Stimulated activated CD4-positive, alpha-beta T cell treated with anti-CD3 and anti-CD28 coated beads, Interleukin-15, amount 100 ng/mL, for 24 hours (primary cell): ENCODE measurements at regions not wholly inside any gene's neighbourhood (a gene's known extent, or its start where the extent isn't known, plus 50 kb on each side); places are given as distances from the start of the nearest gene placed in this dataset.

Experiments used
- DNase-seq: peaks from one replicate; pipeline ENCODE4 v3.0.0-alpha.2; 2020

DNA sequence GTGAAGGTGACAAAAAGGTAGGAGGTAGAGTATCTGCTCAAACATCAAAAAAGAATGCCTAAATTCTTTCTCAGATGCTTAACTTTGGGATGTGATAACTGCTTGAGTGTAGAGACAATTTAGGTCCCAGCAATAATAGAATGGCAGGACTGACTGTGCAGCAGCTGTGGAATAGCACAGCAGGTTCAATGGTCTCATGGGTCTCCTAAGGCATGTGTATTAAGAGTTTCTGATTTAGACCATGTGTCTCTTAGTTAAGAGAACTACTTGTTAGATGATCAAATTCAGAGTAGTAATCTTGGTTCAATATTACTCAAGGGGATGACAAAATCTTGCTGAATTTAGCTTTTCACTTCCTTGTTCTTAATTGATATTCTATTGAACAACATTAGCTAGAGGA is 72.0 kb downstream of the ALX1 start:
- no peak for DNase-seq

DNA sequence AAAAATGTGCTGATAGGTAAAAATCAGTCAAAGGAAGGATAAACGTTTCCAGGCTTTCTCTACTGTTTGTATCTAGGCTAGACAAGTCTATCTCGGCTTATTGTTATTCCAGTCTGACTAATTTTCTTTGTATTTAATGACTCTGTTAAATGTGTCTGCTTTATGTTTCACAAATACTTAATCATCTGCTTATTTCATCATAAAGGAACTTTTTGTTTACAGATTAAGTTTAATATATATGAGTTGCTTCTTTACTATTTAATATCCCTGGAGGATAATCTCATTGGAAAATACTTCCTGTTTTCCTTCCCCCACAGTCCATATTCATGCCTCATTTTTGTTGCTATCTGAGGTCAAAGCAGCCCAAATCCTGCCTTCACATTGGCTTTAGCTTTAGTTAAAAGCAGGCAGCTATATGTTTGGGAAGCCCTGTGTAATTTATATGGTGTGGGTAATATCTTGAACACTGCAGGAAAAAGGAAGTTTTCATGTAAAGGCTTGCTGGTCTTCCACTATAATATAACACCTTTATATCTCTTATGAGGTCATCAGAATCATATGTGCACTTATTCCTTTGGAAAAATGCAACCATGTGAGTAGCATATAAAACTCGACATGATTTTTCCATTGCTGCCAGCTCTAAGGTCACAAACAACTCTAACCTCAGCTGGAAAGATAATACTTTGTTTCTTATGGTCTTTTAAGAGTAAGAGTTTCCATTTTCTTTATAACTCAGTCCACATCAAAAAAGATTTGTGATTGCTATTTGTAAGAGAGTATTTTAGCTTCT is 76.8 kb downstream of the ALX1 start:
- DNase-seq, result no peak

DNA sequence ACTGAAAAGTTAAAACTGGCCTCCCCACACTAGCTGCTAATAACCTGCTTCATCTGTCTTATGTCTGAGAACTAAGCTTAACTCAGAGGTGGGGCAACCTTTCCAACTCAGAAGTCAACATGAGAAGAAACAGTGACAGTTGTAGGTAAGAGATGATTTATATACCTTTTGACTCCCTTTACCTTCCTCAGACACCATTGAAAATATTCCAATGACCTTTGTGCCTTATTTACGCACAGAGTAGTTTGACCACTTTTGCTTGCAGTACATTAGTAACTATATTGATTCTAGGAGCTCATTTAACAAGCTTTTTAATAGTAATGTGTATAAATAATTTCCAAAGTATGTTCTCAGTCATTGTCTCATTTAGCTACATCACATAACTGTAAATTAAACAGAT is 77.6 kb downstream of the ALX1 start:
- DNase-seq, result no peak

DNA sequence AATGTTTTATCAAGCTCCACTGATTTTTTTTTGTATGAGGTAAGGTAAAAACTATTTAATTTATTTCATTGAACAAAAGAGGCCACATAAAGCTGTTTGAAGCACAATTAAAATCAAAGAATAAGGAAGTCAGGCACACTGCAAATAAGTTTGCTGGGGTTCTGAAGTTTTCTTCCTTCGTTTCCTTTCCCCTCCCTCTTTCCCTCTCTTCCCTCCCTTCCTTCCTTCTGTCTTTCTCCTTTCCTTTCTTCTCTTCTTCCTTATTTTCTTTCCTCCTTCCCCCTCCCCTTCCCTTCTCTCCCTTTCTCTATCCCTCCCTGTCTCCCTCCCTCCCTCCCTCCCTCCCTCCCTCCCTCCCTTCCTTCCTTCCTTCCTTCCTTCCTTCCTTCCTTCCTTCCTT is 78.7 kb downstream of the ALX1 start:
- no peak for DNase-seq

DNA sequence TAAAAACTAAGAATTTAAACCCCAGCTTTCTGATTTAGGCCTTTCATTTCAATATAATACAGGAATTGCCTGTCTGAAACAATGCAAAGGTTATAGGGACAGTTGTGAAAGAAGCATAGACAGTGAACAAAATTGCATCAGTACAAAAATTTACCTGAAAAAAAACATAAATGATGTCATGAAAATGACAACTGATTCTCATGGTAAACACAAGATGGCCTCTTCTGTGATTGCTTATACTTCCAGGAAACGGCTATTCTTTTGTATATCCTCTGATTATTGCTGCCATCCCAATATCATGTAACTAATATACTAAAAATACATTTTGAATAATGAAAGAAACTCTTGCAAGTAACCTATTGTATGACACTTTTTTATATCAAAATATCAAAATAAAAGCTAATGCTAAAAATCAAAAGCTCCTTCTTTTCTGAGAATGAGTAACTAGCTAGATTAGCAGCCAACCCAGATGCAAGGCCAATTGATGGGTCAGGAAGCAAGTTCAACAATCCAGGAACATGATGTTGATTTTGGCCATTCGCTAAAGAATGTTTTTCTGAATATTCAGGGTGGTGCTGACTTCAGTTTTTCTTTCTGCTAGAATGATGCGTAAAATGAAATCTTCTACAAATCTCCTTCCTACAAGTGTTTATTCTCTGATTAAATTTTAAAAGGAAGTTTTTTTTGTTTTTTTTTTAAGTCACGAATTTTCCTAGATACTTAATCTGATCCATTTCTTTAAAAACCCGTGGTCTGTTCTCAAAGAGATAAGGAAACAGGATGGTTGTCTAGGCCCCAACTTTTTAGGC is 83.6 kb downstream of the ALX1 start:
- DNase-seq, result no peak

DNA sequence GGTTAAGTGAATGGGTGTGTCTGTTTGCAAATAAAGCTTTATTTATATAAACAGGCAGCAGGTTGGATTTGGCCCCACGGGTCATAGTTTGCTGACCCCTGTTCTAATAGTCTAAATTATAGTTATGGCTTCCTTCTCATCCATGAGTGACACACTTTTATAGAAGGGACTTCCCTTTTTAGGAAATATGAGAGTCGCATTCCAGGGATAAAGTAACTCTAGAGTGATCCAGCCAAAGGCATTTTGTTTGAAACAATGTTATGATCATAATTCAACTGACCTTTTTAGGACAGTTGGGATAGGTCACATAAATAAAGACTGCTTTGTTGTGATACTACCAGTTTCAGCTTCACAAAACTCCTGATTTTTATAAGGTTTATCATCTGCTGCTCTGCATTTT is 87.9 kb downstream of the ALX1 start:
- no peak for DNase-seq

DNA sequence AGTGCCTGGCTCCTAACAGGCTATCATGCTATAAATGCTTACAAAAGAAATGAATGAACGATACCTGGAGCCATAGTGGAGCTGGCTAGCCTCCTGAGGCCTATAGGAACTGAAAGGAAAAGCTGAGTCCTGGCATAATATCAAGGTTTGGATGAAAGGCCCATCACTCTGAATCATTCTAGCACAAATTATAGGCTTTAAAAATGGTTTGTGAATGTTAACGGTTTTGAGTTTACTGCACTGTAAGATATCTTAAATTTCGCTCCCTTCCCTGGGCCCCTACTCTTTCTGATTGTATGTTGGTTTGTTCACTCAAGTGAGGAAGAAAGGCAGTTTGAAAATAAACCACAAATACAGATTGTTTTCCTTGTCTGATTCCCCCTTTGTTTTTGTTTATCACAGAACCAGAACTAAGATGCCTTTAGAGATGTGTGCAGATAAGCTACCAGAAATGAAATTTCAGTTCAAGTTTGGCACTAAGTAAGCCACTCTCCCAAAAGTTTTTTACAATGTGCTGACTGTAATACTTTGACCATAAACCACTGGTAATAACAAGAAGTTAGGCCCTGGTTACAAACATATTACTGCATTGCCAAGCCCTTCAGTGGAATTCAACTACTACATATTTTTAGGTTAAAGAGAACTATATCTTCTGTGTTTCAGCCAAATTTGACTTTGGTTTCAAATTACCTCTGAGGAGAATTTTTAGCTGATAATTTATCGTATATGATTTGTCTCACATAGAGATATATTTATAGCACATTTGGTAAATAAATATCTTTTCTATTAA is 89.5 kb downstream of the ALX1 start:
- no peak for DNase-seq

DNA sequence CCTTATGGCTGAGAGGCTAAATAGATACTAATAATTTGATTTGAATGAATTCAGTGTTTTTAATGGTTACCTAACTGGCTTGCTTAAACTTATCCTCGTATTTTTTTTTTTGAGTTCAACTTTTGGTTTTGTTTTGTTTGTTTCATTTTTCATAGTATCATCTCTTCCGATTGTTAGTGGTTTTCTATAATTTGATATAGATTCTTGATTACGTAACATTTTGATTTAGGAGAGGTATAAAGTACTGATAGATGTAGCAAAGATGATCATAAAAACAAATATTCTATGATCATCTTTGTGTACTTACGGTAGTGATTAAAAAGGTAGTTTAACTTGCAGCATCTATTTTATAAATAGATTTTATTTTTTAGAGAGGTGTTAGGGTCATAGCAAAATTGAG is 93.0 kb downstream of the ALX1 start:
- no peak for DNase-seq

DNA sequence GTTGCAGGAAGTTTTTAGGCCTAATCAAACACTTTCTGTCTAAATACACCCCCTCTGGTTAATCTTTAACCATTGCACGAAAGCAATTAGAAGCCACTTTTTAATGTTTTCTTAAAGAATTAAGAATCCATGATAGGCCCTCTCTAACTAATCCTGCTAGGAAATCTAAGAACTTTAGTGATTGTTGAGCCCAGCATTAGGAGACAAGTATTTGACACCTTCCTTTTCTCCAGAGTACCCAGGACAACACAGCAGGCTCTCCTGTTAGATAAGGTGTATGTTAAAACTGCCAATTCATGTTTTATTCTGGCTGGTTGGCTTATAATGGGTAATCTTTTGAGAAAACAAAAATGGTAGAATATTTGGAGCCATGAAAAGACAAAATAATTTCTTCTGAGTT is 95.0 kb downstream of the ALX1 start:
- no peak for DNase-seq

DNA sequence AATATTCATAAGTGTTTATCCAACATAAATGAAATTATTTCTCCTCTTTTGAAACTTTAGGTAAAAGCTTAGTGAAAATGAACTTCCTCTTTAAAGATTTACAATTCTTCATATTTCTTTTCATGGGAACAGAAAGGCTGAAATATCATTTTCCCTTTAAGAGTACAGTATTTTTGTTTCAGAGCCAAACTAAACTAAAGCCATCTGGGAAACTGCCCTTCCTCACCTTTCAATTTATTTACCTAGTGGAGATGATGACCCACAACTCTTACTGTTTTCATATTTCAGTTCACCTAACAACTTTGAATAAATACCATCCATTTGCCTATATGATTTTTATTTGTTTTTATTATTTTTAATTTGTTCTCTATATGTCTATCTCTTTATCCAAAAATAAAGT is 105.4 kb downstream of the ALX1 start:
- DNase-seq, result no peak

DNA sequence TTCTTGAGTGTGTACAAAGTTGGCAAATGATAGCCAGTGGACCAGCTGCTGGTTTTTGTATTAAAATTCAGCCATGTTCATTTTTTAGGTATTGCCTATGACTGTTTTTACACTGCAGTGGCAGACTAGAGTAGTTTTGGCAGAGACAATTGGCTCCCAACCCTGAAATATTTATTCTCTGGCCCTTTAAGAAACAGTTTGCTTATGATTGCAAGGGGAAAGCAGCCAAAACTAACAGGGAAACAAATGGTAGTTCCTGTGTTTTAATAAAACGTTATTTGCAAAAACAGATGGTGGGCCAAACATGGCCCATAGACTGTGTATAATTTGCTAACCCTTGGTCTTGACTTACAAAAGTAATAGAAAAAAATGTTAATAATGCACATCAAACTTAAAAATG is 110.2 kb downstream of the ALX1 start:
- no peak for DNase-seq

DNA sequence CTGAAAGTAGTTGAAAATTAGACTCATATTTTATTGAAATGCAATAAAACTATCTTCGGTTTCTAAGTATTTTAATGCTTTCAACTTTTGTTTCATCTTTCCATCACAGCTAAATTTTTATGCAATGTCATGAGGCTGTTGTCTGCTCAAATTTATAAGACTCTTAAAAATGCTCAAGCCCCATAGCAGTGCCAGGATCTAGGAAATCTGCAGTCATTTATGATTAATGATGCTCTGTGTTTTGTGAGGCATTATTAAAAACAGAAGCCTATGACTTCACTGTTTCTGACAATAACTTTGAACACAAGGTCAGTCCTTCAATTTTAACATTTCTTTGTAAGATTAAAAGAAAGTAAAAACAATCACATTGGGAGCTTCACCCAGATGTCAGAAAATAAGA is 112.5 kb downstream of the ALX1 start:
- DNase-seq, result no peak

DNA sequence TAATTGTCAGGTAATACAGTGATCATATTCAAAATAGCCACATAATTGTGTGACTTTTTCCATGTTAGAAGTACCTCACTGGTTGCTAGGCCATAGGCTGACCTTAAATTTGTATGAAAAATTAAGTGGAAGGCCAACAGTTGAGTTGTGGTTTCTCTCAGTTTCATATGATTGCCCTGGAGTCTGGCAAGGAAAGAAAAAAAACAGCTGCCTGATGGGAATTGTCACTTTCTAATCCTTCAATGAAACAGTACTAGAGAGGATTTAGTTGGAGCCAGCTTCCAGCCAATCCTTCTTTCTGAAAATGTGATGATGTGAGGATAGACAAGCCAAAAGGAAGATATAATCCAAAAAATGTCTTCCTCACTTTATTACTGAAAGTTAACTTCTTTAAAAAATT is 113.6 kb downstream of the ALX1 start:
- no peak for DNase-seq

DNA sequence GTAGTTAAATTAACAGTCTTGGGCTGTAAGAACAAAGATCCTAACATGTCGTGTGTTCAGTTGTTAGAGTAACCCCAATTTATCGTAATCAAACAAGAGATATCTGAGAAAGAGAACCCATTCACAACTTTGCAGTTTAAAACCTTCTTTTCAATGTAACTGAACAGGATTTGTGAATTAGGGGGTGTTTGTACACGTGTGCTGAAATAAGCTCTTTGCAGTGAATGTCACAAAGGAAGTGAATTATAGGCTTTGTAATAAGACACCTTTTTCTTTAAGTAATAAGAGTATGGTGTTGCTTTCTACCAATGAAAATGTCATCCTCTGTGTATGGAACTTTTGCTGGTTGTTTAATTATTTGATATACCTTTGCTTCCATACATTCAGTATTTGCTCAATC is 114.0 kb downstream of the ALX1 start:
- no peak for DNase-seq

DNA sequence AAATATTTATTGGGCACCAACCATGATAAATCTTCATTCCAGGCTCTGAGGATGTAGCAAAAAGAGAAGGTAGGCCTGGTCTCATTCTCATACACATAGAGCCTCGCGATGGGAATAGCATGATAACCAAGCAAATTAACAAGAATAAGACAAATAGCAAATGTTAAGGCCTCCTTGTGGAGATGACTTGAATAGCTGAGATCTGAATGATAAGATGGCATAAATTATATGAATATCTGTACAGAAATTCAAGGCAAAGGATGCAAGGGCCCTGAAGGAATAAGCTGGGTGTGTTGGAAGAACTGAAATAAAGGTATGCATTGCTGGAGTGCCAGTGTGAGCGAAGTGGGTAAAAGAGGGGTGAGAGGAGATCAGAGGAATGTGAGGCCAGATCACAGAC is 114.8 kb downstream of the ALX1 start:
- no peak for DNase-seq

DNA sequence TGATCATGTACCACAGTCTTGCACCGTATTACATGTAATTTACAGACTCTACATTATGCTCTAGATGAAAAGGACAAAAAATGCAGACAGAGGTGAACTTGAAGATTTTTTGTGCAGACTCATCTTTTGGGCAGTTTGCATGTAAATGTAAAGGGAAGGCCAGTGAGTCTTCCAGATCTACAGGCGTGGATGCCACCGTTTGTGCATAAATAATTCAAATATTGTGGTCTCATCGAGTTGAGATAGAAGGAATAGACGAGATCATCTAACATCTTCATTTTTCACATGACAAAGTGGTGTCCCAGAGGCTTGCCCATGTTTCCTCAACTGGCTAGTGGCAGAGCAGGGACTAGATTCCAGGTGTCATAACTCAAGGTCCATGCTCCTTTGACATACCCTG is 125.2 kb downstream of the ALX1 start:
- DNase-seq, result no peak

DNA sequence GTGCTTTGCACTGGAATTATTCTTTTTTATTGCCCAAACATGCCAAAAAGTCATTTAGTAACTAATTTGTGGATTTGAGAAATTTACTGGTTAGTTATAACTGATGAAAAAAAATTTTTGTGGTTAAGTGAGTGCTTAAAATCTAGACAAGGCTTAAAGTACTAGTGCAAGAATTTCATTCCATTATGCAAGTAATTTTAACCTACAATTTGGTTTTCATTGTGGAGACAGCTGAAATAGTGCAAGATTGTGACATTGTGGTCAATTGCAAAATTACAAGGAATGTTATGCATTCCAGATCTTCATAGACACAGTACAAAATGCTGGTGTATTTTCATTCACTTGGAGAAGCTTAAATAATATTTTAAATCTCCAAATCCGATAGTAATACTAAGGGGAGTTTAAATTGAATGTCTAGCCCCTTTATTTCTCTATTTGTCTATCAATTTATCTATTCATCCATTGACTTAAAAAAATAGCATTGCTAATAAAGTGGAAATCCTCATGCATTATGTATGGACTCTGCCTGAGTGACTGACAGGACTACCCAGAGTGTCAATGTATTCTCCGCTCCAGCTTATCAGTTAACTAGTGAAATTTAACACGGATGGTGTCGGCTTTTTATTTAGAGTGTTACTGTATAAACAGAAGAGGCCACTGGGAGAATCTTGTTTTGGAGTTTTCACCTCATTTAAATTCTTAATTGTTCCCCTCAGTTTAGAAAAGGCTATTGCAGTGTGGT is 125.9 kb downstream of the ALX1 start:
- DNase-seq, result no peak

DNA sequence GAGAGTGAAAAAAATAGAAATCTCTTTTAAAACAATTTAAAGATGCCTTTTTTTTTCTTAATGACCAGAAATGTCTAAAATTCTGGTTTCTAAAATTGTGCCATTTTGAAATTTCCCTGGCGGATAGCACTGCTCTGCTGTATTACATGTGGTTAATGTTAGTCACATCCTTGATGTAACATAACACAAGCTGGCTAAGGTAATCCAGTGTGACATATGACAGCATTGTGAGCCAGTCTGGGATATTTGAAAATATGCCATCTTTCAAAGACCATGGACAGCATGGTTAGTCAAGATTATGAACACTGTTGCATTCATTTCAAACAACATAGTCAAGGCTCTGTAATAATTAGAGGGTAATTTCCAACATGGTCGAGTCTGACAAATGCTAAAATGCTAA is 133.2 kb downstream of the ALX1 start:
- no peak for DNase-seq

DNA sequence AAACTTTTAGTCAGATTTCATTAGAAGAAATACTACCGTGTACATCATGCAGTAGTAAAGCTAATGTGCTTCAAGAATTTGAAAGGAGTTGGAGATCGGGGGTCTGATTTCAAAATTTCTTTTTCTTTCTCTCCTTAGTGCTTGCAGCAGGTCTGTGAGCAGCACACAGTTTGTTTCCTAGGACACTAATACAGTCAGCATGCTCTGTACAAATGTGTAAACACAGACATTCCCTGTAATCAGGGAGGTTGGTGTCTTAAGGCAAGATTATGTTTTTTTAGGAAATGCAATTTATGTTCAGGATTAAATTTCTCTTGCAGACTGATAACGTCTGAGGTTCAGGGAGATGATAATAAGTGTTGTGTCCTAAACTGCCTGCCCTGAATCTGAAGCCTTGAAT is 142.7 kb downstream of the ALX1 start:
- no peak for DNase-seq

DNA sequence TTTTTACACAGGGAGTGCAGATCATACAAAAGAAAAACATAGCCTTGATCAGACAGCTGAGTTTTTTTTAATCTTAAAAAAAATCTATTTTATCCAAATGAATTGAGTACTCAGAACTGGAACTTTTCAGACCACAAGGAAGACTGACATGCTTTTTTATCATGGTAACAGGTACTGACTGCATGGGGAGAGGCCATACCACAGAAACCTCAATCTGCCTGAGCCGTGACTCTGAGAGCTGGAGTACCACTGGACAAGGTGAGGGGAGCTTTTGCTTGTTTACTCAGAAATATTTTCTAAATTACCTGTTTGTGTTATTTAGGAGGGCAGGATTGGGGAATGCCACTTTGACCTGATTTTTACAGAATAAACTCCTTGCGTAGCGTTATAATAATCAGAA is 143.9 kb downstream of the ALX1 start:
- no peak for DNase-seq

DNA sequence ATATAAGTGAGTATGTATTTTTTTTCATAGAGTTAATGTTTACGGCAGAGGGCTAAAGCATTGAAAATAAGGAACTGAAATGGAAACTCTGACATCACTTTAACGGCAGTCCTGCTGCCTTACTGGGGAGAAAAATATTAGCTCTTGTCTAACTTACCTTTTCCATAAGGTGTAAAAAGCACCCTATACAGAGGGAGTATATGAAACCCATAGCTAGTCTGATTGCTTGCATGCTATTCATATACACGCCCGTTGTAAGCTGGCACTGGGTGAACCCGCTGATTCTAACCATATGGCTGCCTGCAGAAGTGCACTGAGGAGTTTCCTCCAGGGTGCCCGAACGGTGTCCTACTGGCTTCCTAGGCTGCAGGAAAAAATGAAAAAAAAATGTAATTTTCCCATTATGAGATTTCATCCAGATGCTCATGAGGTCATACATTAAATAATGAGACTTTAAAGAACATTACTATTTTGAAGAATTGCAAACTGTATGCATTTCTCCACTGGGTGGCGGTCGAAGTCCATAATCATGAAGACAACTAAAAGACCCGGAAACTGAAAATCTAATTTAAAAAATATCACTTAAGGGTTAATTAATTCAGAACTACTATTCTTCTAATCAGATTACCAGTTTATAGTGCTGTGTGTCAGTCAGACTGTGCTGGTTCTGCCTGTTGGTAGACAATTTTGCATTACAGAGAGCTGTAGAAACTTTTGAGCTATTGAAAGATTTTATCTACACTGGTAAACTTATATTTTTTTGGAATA is 144.7 kb downstream of the ALX1 start:
- peak; percentile 23 for DNase-seq

DNA sequence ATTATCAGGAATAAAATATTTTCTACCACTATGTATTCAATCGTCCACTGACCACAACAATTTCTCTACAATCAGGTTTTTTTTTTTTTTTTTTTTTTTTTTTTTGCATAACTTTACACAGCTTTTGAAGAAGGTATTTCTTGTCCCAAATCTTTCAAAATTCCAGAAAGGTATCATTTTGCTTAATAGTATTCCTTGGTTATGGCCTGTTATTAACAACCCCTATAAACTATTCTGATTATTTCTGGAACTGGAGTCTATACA is 145.3 kb downstream of the ALX1 start:
- no peak for DNase-seq

DNA sequence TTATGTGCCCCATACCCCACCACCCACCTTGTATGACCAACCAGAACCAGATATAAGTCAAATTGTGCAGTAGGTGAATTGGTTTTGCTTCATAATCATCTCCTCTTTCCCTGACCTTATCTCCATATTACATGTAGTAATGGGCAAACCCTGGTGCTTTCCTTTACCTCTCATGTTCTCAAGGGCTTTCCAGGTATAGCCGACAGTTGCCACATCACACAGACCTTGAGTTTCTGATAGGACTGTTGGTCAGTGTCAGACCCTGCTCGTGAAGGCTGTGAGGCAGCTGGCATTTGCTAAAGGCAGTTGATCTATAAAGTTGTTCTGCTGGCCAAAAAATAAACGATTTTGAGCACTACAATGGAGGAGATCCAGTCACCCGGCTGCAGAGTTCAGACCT is 145.9 kb downstream of the ALX1 start:
- DNase-seq, result no peak
